ENCODE measurements at regions not wholly inside any gene's neighbourhood (a gene's known extent, or its start where the extent isn't known, plus 50 kb on each side); places are given as distances from the start of the nearest gene placed in this dataset.
"Not testable (repeated sequence)": the region's sequence is repeated elsewhere in the genome, so short reads cannot be mapped to it uniquely, and the experiment has no call there.

- not testable (repeated sequence) for DNase-seq
Observed at GRCh38 chr15:98088307-98088945, 127.9 kb downstream of the ARRDC4 start.

DNA sequence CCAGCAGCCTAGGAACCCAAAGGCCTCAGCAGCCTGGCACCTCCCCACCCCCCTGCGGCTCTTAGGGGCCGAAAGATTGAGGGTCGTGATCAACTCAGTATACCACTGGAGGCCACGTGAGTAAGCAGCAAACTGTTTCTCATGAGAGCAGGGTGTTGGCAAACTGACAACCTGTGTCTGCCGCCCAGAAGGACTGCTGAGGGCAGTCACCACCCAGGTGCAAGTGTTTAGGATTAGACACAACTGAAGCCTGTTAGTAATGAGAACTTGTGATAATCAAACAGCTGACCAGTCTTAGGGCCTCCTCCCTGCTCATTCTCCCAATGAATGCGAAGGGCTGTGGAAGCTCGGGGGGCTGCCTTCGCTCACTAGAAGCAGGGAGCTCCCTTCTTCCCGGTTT is 128.8 kb downstream of the ARRDC4 start:
- DNase-seq = not testable (repeated sequence)

DNA sequence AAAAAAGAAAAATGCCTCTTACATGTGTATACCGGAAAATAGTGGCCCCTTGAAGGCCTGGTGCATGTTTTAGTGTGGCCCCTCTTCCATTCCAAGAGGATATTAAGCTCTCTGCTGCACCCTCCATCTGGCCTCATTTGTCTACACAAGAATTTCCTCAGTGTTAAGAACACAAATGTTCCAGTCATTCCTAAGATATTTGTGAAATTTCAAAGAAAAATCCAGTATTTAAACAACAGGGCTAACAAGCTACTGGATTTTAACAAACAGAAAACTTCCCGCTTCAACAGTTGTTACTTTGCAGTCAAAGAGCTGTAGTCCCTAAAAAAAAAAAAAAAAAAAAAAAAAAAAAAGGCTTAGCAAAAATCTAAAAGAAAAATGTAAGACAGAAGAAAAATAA is 137.5 kb downstream of the ARRDC4 start:
- DNase-seq = not testable (repeated sequence)

DNA sequence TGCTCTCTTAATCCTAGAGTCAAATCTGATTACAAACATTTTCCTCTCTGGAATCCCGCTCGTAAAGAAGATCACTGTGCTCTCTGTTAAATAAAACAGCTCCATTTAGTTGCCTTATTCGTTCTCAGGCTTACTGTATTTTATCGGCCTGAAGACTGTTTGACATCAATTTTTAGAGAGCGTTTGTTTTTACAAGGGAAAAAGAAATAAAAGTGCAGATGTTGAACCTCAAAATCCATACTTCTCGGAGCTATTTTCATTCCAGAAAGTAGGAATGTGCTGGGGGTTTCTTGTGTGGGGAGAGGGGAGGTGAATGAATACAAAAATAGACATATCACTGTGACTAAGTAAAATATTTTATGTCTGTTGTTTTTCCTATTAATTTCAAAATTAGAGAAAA is 140.1 kb downstream of the ARRDC4 start:
- DNase-seq = not testable (repeated sequence)

- no peak for DNase-seq
Observed at GRCh38 chr15:98103570-98103969, 143.1 kb downstream of the ARRDC4 start.

DNA sequence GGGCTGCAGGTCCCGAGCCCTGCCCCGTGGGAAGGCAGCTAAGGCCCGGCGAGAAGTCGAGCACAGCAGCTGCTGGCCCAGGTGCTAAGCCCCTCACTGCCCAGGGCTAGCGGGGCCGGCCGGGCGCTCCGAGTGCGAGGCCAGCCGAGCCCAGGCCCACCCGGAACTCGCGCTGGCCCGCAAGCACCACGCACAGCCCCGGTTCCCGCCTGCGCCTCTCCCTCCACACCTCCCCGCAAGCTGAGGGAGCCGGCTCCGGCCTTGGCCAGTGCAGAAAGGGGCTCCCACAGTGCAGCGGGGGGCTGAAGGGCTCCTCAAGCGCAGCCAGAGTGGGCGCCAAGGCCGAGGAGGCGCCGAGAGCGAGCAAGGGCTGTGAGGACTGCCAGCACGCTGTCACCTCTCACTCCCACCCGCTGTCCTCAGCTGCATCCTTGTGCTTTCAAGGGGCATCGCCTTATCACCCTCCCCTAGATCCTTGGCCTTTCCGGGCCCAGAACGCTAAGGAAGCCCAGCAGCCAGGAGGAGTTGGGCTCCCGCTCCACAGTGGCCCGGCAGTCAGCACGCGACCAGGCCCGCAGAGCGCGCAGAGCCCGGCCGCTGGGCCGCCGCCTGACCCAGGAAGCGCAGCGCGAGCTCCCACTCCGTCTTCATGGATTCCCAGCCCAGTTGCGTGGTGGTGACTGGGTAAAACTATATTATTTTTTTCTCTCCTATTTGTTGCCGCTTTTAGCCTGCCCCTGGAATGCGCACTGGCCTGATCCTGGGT is 144.1 kb downstream of the ARRDC4 start:
- not testable (repeated sequence) for DNase-seq

DNA sequence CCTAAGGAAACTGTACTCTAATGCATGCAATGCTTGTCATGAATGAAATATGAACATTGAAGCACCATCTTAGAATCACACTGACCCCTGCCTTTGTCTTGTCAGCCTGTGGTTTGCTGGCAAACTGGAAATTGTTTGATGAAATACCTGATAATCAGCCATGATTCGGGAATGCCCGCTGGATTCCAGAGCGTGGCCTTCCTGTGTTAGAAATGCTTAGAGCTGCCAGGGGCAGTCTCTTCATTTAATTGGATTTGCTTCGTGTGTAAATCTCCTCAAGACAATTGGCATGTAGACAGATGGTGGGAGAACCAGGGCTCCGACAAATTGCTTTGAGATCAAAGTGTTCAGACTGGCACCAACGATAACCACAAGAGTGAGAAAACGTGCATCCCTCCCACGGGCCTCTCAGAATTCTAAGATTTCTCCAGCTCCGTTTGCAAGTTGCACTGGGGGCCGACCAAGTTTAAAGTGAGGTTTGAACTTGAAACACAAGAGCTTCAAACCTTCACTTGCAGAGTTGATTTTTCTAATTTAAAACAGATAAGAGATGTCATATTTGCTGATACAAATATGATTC is 146.2 kb downstream of the ARRDC4 start:
- DNase-seq = not testable (repeated sequence)

- no peak for DNase-seq
Observed at GRCh38 chr15:98111806-98112205, 151.3 kb downstream of the ARRDC4 start.

GRCh38 chr15:98113327-98113726 is 152.8 kb downstream of the ARRDC4 start:
- no peak for DNase-seq

- no peak for DNase-seq
Observed at GRCh38 chr15:98120561-98120960, 160.1 kb downstream of the ARRDC4 start.

- DNase-seq = no peak
Observed at GRCh38 chr15:98121536-98121935, 161.0 kb downstream of the ARRDC4 start.

- DNase-seq = no peak
Observed at GRCh38 chr15:98121957-98122356, 161.5 kb downstream of the ARRDC4 start.

DNA sequence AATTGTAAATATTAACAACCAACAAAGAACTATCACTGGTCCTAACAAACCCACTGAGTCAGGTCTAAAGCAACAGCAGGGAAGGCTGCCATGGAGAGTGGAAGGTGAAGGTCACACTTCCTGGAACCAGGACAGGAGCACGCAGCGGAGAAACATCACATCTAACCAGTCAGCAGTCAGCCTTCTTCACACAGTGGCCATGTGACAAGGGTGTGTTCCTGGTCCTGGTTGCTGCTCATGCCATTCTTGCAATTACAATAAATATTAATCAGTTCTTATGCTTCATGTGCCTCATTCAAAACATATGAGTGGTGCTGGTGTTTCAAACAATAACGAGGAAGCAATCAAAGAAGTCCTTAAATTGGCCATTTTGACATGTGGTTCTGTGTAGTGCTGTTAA is 162.8 kb downstream of the ARRDC4 start:
- no peak for DNase-seq

DNA sequence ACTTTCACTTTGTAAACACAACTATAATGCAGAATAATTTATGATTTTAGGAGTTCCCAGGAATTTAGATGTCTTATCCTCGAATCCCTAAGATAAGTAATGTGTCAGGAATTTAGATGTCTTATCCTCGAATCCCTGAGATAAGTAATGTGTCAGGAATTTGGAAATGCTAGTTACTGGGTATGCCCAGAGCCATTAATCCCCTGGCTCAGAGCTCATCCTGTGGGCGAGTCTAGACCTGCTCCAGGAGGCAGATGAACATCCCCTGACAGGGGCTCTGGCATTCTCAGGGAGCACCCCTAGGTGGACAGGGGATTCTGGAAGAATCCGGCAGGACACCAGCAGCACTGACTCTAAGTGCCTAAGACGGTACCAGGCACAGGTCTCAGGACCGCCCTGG is 163.3 kb downstream of the ARRDC4 start:
- no peak for DNase-seq

DNA sequence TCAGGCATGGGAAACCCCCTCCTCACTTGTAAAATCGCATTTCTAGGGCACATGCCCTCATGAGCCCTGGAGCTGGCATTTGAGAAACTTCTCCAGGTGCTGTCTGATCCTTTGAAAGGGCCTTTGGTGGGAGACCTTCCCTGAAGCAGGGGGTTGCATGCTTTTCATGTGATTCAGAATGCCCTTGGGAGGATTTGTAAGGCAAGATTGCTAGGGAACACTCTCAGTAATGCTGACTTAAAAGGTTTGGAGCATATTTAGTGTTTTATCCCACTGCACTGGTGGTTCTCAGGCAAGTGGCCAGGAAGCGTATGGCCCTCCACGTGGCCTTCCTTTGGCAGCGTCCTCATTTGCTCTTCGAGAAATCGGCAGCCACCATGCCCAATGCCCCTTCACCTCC is 164.1 kb downstream of the ARRDC4 start:
- no peak for DNase-seq

- DNase-seq = no peak
Observed at GRCh38 chr15:98126326-98127085, 166.0 kb downstream of the ARRDC4 start.

DNA sequence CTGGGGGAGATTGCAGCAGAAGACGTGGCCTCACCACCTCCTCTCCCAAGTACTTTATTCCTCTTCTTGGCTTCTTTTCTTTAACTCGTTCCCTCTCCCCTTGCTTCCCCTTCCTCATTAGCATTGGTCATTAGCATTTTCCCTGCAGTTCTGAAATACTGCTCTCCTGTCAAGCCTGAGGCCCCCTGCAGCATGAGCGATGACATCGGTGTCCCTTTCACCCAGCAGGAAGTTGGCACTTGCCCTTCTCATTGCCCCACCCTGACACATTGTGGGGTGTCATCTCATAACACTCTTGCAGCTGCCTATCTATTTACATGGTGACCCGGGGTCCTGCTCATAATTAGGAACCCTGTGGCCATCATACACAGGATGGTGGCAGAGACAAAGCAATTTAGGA is 167.1 kb downstream of the ARRDC4 start:
- no peak for DNase-seq

GRCh38 chr15:98131924-98132323 is 171.4 kb downstream of the ARRDC4 start:
- DNase-seq = no peak

DNA sequence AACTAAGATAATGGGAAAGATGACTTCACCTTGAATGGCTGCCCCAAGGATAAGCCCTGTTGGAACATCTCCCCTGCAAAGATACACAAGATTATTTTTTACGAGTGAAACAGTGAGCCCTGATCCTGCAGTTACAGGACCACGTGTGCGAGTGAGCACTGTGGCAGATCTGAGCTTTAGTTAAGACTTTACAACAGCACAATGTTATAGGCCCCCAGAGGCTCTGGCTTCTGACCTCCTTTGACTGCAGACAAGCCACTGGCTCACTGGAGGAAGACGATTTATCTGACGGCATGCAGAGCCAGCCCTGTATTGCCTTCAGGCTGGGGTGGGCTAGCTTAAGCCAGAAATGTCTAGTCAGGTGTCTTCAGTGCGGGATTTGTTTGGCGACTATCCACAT is 174.4 kb downstream of the ARRDC4 start:
- DNase-seq = no peak

DNA sequence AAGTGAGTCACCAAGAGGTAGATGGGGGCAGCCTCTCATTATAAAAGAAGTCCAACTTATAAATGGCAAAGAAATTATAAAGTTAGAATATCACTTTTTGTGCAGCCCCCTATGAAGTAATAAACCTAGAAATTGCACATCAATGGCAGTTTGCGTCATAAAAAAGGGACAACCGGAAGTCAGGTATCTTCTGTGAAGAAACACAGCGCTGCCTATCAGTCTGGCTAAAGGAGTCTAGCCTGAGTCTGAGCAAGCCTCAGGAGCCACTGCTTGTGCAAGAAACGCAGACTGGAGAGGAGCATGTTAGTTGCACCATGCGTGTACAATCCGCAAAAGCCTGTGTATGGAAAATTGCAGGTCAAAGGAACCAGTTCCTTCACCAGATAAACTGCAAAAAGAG is 178.4 kb downstream of the ARRDC4 start:
- no peak for DNase-seq

- DNase-seq = no peak
Observed at GRCh38 chr15:98139337-98139736, 178.8 kb downstream of the ARRDC4 start.

DNA sequence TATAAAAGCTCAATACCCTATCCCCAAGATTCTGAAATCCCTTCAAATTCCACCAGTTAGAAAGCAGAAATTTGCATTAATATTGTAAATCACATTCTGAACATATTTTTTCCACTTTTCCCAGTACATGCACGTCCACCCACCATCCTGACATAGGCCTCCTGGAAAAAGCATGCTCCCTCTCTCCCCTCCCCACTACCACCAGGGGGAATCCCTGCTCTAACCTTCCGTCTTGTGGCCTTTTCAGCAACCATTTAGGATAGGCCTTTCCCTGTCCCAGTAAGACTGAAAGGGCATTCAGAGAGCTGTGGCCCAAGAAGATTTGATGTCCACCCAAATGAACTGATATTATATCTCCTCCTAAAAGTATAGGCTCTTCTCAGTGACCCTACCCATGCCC is 182.1 kb downstream of the ARRDC4 start:
- no peak for DNase-seq

DNA sequence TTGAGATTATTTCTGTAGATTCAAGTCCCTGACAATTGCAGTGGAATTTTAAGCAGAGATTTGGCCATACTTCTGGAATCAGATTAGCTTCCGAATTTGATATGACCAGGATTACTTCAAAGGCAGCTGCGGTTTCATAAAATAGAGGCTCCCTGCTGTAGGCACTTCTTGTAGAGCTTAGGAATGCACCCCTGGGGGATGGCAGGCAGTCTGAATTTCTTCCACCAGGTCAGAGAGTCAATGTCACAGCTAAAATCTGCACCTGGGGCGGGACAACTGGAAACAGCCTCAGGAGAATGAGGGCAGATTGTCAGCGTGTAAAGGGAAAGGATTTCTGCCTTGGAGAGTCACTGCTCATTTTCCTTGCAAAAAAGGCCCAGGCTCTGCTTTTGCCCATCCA is 182.6 kb downstream of the ARRDC4 start:
- DNase-seq = no peak

- DNase-seq = no peak
Observed at GRCh38 chr15:98144388-98144787, 183.9 kb downstream of the ARRDC4 start.
